ENCODE measurements at regions not wholly inside any gene's neighbourhood (a gene's known extent, or its start where the extent isn't known, plus 50 kb on each side); places are given as distances from the start of the nearest gene placed in this dataset.
"Not testable (repeated sequence)": the region's sequence is repeated elsewhere in the genome, so short reads cannot be mapped to it uniquely, and the experiment has no call there.

- no peak for DNase-seq (ENCODE audit: low read depth)
Observed at GRCh38 chr6:144434308-144434990, 149.3 kb downstream of the UTRN start.

- DNase-seq (ENCODE audit: low read depth) = no peak
Observed at GRCh38 chr6:144435602-144436426, 150.7 kb downstream of the UTRN start.

GRCh38 chr6:144437105-144437504, 152.0 kb downstream of the UTRN start:
- no peak for DNase-seq (ENCODE audit: low read depth)

- no peak for DNase-seq (ENCODE audit: low read depth)
Observed at GRCh38 chr6:144438103-144438502, 153.0 kb downstream of the UTRN start.

- no peak for DNase-seq (ENCODE audit: low read depth)
Observed at GRCh38 chr6:144439016-144439415, 153.9 kb downstream of the UTRN start.

GRCh38 chr6:144441801-144442200, 156.7 kb downstream of the UTRN start:
- not testable (repeated sequence) for DNase-seq (ENCODE audit: low read depth)

GRCh38 chr6:144443157-144443556, 158.0 kb downstream of the UTRN start:
- no peak for DNase-seq (ENCODE audit: low read depth)

- DNase-seq (ENCODE audit: low read depth) = no peak
Observed at GRCh38 chr6:144447472-144447871, 162.3 kb downstream of the UTRN start.

- no peak for DNase-seq (ENCODE audit: low read depth)
Observed at GRCh38 chr6:144449218-144449617, 164.1 kb downstream of the UTRN start.

- no peak for DNase-seq (ENCODE audit: low read depth)
Observed at GRCh38 chr6:144449911-144450597, 164.9 kb downstream of the UTRN start.

- DNase-seq (ENCODE audit: low read depth) = no peak
Observed at GRCh38 chr6:144460327-144461095, 175.4 kb downstream of the UTRN start.

- no peak for DNase-seq (ENCODE audit: low read depth)
Observed at GRCh38 chr6:144462058-144462457, 176.9 kb downstream of the UTRN start.

GRCh38 chr6:144466716-144467115, 181.6 kb downstream of the UTRN start:
- no peak for DNase-seq (ENCODE audit: low read depth)

GRCh38 chr6:144467172-144467762, 182.1 kb downstream of the UTRN start:
- DNase-seq (ENCODE audit: low read depth) = no peak

GRCh38 chr6:144467921-144468320, 182.8 kb downstream of the UTRN start:
- no peak for DNase-seq (ENCODE audit: low read depth)

GRCh38 chr6:144468709-144469108, 183.6 kb downstream of the UTRN start:
- no peak for DNase-seq (ENCODE audit: low read depth)

- DNase-seq (ENCODE audit: low read depth) = no peak
Observed at GRCh38 chr6:144469144-144469575, 184.0 kb downstream of the UTRN start.

- DNase-seq (ENCODE audit: low read depth) = not testable (repeated sequence)
Observed at GRCh38 chr6:144470201-144470600, 185.1 kb downstream of the UTRN start.

- no peak for DNase-seq (ENCODE audit: low read depth)
Observed at GRCh38 chr6:144471986-144472385, 186.9 kb downstream of the UTRN start.

GRCh38 chr6:144474290-144474689, 189.2 kb downstream of the UTRN start:
- no peak for DNase-seq (ENCODE audit: low read depth)

GRCh38 chr6:144474904-144475303, 189.8 kb downstream of the UTRN start:
- DNase-seq (ENCODE audit: low read depth) = no peak

GRCh38 chr6:144475411-144475810, 190.3 kb downstream of the UTRN start:
- no peak for DNase-seq (ENCODE audit: low read depth)

Measured in T follicular helper cell (primary cell).